NCI-H2107 treated with DMSO at 0.1 percent for 48 hours (cell line): ENCODE measurements at regions not wholly inside any gene's neighbourhood (a gene's known extent, or its start where the extent isn't known, plus 50 kb on each side); places are given as distances from the start of the nearest gene placed in this dataset.

ENCODE experiments used
- DNase-seq: peaks from one replicate; lab custom pipeline; 2025; ENCODE audit not compliant: unreplicated experiment; lab: John Stamatoyannopoulos, UW

DNA sequence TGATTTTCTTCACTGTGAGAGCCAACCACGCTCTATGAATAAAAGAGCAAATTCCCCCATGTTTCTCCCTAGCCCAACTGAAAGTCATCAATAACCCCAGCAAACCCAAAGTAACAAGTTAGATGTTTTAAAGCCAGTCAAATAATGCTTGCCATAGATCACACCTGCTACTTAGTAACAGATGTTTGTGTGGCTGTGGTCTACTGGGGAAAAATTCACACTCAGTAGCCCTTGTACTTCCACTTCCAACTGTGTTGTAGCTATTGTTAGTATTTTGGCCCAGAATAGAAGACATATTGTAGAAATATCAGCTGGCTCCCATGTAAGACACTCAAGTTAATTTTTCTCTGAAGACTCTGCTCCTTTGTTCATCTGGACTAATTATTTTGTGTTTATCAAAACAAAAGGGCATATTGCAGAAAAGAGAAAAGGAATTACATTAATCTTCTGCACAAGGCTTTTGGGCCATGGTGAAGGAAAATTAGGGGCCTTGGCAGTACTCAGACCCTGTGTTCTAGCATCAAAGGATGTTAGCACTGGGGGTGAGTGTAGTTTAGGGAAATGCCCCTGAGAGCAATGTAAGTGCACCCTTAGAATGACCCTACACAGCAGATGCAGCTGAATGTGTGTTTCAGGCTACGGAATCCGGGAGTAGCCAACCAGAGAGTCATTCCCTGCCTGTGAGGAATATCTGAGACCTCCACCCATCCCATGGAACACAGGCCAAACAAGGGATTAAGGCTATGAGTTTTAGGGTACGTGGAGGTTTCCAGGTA lies 521.9 kb downstream of the EPHA4 start:
- no peak for DNase-seq

DNA sequence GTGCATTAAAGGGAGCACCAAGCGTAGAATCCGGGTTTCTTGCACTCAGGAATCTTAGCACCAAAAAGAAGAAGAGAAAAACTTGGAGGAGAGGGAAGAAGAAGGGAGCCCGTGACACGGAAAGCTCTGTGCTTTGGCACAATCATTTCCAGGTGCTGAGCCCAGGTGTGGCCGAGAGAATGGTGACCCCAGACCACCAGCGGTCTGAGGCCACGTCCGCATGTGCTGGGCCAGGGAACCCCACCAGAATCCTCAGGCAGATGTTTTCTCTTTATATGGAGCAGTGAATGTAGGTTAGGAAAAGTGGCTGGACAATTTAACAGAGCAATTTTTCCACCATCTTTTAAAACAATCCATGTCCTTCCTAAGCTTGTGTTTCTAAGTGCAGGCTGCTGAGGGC lies 520.9 kb downstream of the EPHA4 start:
- DNase-seq: no peak

DNA sequence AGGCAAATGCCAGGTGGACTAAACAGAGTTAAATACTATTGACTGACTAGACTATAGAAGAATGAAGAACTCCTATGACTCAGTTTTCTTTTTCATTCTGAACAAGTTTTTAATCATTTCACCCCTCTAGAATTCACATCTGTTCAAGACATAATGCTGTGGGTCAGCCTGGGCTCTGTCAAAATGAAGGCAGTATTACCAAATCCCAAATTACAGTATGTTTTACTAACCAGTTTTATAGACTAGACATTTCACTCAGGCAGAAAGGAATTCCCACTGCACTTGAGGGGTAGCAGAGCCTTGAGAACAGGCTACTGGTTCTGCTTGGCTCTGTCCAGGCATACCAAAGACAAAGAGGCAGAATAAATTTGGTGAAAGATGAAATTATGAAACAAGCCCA lies 511.7 kb downstream of the EPHA4 start:
- no peak for DNase-seq

DNA sequence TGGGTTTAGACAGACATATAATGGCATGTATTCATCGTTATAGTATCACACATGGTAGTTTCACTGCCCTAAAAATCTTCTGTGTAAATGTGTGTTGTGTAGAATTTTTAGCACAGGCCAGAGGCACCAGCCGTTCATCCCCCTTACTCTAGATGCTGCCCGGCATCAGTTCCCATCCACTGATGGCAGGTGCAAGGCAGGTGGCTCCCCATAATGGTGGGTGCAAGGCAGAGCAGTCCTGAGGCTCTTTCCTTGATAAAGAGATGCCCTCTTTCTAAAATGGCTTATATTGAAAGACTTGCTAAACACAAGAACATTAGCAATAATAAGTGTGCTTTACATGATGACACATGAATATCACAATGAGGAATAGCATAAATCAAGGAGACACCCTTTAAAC lies 508.5 kb downstream of the EPHA4 start:
- no peak for DNase-seq

DNA sequence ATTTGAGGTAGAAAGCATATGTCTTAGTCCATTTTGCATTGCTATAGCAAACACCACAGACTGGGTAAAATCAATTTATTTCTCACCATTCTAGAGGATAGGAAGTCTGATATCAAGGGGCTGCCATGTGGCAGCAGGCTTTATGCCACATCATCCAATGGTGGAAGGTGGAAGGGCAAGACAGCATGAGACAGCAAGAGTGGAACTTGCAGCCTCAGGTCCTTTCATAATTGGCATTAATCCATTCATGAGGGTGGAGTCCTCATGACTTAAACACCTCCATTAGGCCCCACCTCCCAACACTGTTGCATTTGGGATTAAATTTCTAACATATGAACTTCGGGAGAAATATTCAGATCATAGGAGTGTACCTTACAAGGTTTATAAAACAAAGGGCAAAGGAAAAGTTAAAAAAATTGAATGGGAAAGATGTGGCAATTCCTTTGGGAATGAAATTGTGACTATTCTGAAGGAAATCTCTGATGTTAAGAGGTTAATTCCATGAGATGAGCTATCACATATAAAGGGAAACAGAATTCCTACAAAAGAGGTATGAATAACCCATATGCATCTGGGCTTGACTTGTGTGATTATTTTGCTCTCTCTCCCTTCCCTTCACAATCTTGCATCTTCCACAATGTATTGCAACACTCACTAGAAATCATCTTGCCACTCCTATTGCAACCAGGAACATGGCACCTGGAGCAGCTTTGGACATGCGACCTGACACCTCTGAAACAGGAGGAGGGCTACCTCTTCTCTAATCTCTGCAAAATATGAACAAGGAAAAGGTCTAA lies 507.8 kb downstream of the EPHA4 start:
- DNase-seq: no peak

DNA sequence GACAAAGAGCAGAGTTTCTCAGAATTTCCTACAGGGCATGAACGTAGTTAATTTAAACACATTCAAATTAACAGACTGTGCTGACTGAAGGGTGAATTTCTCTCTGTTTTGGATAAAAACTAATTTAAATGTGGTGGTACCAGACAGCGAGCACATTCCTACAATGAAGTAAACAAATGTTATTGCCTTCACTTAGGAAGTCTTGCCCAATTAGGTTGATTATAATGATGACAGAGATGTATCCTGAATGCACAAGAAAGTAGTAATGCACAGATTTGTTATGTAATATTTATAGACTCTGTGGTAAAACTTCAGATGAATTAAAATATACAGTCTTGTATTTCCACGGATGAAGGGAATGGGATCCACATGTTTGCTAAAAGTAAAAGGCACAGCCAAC lies 507.2 kb downstream of the EPHA4 start:
- no peak for DNase-seq

DNA sequence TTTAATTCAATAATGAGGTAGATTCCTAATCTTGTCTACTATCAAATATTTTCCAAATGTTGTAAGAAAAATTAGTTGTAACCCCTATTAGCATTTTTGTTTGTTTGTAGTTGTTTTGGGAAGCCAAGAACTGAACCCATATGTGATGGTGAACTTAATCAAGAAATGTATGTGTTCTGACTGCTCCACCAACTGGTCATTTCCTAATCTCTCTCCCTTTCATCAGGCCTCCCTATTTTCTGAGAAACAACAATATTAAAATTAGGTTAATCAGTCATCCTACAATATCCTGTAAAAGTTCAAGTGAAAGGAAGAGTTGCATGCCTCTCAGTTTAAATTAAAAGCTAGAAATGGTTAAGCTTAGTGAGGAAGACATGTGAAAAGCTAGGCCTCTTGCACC lies 504.0 kb downstream of the EPHA4 start:
- DNase-seq: no peak

DNA sequence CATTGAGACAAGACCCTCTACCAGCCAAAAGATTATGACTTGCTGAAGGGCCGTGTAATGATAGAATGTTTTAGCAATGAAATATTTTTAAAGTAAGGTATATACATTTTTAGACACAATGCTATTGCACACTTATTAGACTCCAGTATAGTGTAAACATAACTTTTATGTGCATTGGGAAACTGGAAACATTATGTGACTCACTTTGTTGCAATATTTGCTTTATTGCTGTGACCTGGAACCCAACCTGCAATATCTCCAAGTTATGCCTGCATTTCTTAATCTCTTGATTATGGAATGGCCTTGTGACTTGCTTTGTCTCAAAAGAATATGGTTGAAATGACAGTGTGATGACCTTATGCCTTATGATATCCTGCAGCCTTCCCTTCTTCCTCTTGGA lies 502.0 kb downstream of the EPHA4 start:
- DNase-seq: no peak

DNA sequence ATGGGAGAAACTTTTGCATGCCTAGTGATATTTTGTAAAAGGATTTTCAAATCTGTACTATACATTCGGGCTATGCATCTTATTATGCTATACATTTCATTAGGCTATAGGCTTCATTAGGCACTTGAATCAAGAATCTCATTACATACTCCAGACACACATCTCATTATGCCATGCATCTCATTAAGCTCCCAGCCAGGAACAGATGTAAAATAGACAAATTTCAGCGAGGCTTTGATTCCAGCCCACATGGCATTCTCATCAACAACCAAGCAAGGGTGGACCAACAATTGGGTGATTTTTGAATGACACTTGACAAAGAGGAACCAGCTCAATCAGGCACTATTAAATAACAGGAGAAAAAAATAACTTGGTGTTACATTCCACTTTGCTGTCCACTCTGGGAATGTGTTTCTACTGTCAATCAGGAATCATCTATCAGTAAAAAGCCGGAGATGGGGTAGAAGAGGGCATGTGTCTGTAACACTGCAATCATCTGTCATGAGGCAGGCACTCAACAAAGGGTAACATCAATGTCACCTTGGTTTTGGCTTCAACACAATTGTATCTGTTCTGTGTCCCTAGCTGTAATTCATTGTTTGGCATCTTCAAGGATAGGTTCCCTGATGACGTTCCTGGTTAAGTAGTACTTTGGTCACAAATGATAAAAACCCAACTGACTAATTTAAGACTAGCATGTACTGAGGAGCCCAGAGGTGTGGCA lies 498.6 kb downstream of the EPHA4 start:
- no peak for DNase-seq

DNA sequence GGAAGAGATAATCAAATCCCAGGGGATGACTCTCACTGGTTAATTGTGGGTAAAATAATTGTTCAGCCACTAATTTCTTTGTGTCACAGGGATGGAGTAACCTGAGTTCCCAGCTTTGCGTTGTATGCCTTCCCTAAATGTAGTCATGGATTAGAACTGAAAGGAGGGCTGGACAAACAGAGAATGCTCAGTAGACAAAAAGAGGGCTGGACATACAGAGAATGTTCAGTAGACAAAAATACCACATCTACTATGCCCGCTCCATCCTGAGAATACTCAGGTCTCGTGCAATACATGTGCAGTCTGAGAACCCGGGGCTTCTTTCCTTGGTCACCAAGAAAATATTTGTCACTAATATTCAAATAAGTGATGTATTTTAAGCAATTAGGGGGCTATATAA lies 497.9 kb downstream of the EPHA4 start:
- no peak for DNase-seq

DNA sequence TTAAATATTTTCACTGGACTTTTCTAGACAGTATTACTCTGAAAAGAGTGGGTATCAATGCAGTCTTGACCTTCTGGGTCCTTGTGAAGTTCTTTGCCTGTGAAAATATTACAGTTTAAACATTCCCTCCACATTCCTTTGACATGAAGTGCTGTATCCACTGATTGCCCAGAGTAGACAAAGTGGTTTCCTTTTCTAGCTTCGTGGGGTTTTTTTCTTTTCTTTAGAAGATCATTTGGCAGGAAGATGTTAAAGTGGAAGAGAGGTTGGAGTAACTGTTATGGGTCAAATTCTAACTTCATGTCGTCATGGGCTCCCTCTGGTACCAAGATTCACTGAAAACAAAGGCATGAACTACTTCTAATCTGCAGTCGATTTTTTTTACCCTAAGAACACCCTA lies 496.9 kb downstream of the EPHA4 start:
- no peak for DNase-seq

DNA sequence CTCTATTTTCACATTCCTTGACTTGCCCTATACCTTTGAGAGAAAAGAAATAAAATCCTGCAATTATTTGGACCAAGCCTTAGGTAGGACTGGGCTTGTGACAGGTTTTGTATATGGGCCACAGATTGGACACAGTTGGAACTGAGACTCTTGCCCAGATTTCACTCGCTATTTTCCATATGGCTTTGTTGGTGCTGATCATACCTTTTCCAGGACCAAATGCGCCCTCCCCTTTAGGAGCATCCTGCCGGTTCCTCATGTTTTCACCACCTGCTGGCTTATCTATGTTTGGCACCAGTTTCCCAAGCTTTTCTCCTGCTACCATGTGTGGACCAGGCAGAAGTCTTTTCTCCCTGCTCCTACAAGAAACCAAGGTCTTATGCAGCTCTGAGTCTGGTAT lies 494.9 kb downstream of the EPHA4 start:
- DNase-seq: no peak

DNA sequence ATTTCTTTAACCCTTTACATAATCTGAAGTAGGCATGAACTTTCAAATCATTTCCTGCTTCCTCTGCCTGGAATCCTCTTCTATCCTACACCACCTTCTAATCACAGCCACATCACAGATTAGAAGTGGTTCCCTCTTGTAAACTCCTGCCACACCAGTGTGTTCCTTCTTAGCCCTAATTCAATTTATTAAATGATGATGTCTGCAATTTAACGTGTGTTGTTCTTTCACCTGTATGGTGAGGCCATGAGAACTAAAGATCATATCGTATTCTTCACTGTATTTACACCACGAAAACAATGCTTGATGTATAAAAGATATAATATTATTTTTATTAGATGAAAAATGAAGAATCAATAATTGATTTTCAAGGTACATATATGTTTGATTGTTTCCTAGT lies 494.3 kb downstream of the EPHA4 start:
- DNase-seq: no peak

DNA sequence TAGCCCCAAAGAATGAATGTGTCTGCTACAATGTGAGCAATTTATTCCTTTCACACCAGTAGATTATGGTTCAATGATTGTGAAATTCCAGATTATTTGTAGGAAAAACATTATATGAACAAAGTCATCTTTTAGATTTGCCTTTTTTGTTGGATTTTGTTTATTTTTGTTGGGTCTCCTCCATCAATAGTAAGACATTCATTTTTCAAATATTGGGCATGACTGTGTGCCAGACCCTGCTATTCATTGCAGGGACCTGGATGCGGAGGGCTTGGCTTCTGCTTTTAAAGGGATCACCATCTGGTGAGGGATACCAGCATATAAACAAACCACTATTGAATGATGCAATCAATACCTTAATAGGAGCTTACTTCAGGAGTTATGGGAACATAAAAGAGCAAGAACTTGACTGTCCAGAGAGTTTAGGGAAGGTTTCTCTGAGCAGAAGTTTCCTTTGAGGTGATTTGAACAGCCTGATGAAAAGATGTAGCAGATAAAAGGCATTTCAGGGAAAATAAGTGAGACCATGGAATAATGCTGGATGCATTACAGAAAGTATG lies 486.7 kb downstream of the EPHA4 start:
- no peak for DNase-seq

DNA sequence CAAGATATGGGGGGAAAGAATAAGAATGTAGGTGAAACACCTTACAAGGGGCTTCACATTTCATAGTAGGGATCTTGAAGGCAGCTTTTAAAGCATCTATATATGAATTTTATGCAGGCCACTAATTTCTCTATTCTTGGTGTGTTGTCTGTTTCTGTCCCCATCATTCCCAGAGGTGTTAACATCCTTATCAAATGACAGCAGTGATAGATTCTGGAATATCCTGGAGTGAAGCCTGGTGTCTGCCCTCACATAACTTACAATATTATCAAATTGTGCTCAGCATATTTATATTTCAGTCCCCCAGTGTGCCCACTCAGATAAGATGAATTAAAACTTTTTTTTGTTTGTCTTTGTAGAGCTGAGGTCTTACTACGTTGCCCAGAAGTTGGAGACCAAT lies 486.2 kb downstream of the EPHA4 start:
- DNase-seq: no peak

DNA sequence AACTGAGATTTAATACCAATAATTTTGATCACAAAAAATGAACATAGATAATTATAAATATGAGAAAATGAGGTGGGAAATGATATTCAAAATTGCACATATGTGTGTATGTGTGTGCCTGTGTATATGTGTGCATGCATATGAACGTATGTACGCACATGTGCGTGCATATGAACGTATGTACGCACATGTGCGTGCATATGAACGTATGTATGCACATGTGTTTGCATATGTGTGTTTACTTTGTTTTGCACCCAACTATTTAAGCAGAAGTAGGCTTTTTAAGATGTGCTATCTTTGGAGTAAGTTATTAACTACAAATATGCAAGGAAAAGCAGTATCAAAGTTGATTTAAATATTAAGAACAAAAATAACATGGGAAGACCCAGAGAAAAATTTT lies 484.3 kb downstream of the EPHA4 start:
- DNase-seq: no peak

DNA sequence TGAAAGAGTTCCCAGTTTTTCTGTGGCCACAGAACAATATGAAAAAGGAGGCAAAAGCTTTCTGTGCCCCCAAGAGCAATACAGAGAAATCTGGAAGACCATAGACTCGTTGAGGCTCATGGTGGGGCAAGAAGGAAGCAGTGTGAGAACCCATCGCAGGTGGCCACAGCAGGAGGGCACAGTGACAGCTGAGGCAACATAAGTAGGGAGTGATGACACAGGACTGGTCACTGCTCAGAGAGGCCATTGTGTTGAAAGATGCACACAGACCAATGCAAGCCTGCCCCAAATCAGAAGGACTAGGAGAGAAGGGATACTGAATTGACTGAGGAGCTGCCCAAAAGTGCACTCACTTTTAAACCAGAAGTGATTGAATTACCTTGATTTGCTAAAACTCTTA lies 483.6 kb downstream of the EPHA4 start:
- no peak for DNase-seq

DNA sequence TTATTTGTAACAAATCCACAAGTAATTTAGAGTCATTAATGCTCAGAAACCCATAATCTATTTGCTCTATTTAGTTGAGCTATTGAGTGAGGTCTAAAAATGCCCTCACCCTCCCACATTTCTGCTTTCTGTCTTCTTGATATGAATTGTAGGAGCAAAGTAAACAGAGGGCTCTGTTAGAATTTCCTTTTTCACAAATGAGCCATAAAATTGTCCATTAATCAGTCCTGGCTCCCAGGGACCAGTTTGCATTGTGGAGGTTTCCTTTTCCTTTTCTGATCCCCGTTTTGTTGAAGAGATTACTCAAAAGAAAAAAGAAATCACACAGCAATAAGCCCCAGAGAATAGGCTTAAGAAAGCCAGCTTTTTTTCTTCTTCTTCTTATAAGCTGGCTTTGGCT lies 476.7 kb downstream of the EPHA4 start:
- no peak for DNase-seq

DNA sequence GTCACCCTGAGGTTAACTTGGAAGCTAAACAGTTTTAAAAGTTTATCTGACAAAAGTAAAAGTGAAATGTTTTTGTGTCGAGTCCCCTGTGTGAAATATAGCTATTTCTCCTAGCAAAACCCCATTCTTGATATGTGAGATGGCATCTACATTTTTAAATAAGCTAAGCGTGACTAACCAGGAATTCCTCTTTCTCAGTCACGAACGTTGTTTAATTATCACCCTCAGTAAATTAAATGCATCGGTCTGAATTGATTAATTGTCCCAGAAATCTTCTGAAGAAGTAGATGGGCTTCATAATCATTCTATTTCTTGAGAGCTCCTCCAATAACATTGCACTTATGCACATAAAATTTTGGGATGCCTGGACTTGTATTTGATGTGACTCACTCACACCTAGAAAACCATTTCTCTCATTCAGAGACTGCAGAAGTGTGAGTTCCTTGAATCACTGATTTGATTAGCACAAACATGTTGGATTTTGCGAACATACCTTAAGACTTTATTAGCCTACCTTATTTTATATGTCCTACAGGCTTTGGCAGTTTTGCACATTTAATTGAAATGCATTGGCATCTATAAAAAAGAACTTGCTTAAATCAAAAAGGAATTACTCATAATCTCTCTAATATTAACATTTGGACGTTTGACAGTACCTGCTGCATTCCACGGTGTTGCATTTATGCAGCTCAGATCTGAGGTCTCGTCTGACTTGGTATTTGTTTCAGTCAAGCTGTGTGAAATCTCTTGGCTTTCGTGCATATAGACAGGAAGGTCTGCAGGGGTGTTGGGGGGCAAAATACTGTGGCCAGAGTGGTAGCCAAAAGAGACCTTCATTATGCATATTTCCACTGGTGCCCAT lies 475.2 kb downstream of the EPHA4 start:
- no peak for DNase-seq

DNA sequence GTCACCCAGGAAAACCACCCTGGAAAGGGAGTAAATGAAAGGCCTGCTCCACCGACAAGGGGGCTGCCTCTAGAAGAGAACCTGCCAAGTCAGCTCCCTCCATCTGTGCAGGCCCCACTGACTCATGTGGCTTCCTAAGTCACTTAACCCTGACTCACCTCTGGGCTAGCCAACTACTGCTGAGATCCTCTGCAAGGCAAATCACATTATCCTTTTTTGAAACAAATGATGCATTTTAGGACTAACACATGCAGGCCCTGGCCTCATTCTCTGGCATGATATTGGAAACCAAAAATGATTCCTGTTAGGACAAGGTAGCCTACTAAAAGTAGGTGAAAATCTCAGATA lies 474.6 kb downstream of the EPHA4 start:
- no peak for DNase-seq

DNA sequence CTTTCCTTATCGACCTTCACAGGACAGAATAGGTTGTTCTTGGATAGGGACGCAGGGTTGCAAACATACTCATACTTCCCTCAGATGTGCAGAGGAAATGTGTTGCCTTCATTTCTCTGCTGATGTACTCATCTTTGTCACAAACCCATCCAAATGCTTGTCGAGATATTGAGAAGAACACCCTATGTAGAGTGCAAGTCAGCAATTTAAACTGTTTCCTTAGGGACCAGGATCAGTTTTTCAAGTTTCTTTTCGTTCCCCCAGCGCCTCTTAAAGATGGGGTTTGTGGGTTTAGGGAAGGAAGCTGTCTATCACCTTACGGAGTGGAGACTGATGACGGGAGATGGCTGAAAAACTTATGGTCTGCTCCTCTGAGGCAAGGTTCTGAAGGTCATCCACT lies 474.2 kb downstream of the EPHA4 start:
- no peak for DNase-seq
